Activated naive CD8-positive, alpha-beta T cell treated with anti-CD3 and anti-CD28 coated beads, Interleukin-2, amount 10 ng/mL, durations not matched to agents 7 days and 5 days (primary cell): ENCODE measurements at regions not wholly inside any gene's neighbourhood (a gene's known extent, or its start where the extent isn't known, plus 50 kb on each side); places are given as distances from the start of the nearest gene placed in this dataset.
"Not testable (repeated sequence)": the region's sequence is repeated elsewhere in the genome, so short reads cannot be mapped to it uniquely, and the experiment has no call there.

Experiments
- ATAC-seq: fragments of 150-1000 bp; cut with Tn5 transposase; one replicate; pipeline ENCODE4 v1.10.0; 2021; ENCODE audit warnings: low read depth, moderate library complexity
- POLR2A ChIA-PET: fragments of 350-600 bp; sonication (Branson Sonifier 250); formaldehyde crosslinking; loops from one replicate; lab custom pipeline; 2021; ENCODE audit warnings: antibody characterized with exemption; lab: Charles Lee
- DNase-seq: peaks from one replicate; pipeline ENCODE4 v3.0.0; 2021
- H3K27ac Mint-ChIP-seq: one replicate; pipeline ENCODE4 v1.8.0; 2022; ENCODE audit warnings: mild to moderate bottlenecking, mixed read lengths
- H3K27me3 Mint-ChIP-seq: one replicate; pipeline ENCODE4 v1.8.0; 2022; ENCODE audit warnings: mild to moderate bottlenecking, moderate library complexity, mixed read lengths
- H3K36me3 Mint-ChIP-seq: one replicate; pipeline ENCODE4 v1.8.0; 2021; ENCODE audit warnings: mild to moderate bottlenecking, mixed read lengths
- H3K4me1 Mint-ChIP-seq: one replicate; pipeline ENCODE4 v1.8.0; 2021; ENCODE audit warnings: mixed read lengths
- H3K4me3 Mint-ChIP-seq: one replicate; pipeline ENCODE4 v1.8.0; 2022; ENCODE audit warnings: mild to moderate bottlenecking, moderate library complexity, mixed read lengths
- H3K9me3 Mint-ChIP-seq: one replicate; pipeline ENCODE4 v1.8.0; 2021; ENCODE audit warnings: mixed read lengths

- POLR2A ChIA-PET: no interaction called here
- Mint-ChIP-seq H3K27me3 (no peaks in the 10 kb centered on the region), H3K4me1 (no peaks in the 10 kb centered on the region), H3K9me3 (peaks cover 1% of the 10 kb centered on the region), H3K36me3 (no peaks in the 10 kb centered on the region), H3K4me3 (no peak overlapping the region), H3K27ac (no peak overlapping the region)
- DNase-seq (no peak), ATAC-seq (no peak)
These were observed 111.5 kb downstream of the PSAT1 start for GRCh38 chr9:78408388-78408787.

- H3K27ac Mint-ChIP-seq, H3K4me1 Mint-ChIP-seq, H3K9me3 Mint-ChIP-seq, DNase-seq, H3K36me3 Mint-ChIP-seq, H3K27me3 Mint-ChIP-seq, ATAC-seq, H3K4me3 Mint-ChIP-seq, POLR2A ChIA-PET: not testable (repeated sequence)
These were observed 113.1 kb downstream of the PSAT1 start for GRCh38 chr9:78409928-78410510.

- H3K9me3 Mint-ChIP-seq: peaks cover 3% of the 10 kb centered on the region
- no peaks in the 10 kb centered on the region for H3K4me1 Mint-ChIP-seq
- DNase-seq (no peak), ATAC-seq (no peak)
- no peaks in the 10 kb centered on the region for H3K36me3 Mint-ChIP-seq
- H3K4me3 Mint-ChIP-seq: no peak overlapping the region
- POLR2A ChIA-PET: no interaction called here
- peaks cover 12% of the 10 kb centered on the region for H3K27me3 Mint-ChIP-seq
- H3K27ac Mint-ChIP-seq: no peak overlapping the region
These were observed 125.4 kb downstream of the PSAT1 start for GRCh38 chr9:78422309-78422708.

- H3K9me3 Mint-ChIP-seq: peaks cover 4% of the 10 kb centered on the region
- ATAC-seq (no peak), DNase-seq (no peak)
- H3K4me3 Mint-ChIP-seq: no peak overlapping the region
- H3K27me3 Mint-ChIP-seq: peaks cover 12% of the 10 kb centered on the region
- peaks cover 6% of the 10 kb centered on the region for H3K4me1 Mint-ChIP-seq
- POLR2A ChIA-PET: no interaction called here
- H3K36me3 Mint-ChIP-seq: peaks cover 2% of the 10 kb centered on the region
- H3K27ac Mint-ChIP-seq: no peak overlapping the region
These were observed 127.4 kb downstream of the PSAT1 start for GRCh38 chr9:78424299-78424698.

- H3K4me1 Mint-ChIP-seq: peaks cover 6% of the 10 kb centered on the region
- H3K27ac Mint-ChIP-seq: no peak overlapping the region
- POLR2A ChIA-PET: interaction anchor here (0.7 kb wide), 1 partner anchor 136 kb away, joined by 3 read pairs; no protein-coding TSS in a partner anchor
- H3K9me3 Mint-ChIP-seq: peaks cover 5% of the 10 kb centered on the region
- ATAC-seq (no peak), DNase-seq (no peak)
- H3K36me3 Mint-ChIP-seq: peaks cover 2% of the 10 kb centered on the region
- H3K4me3 Mint-ChIP-seq: no peak overlapping the region
- peaks cover 8% of the 10 kb centered on the region for H3K27me3 Mint-ChIP-seq
These were observed 131.7 kb downstream of the PSAT1 start for GRCh38 chr9:78428640-78429039.

- POLR2A ChIA-PET: no interaction called here
- no peak overlapping the region for H3K27ac Mint-ChIP-seq
- DNase-seq (no peak), ATAC-seq (no peak)
- H3K9me3 Mint-ChIP-seq: peaks cover 5% of the 10 kb centered on the region
- H3K4me1 Mint-ChIP-seq: peaks cover 6% of the 10 kb centered on the region
- no peak overlapping the region for H3K4me3 Mint-ChIP-seq
- H3K27me3 Mint-ChIP-seq: peaks cover 12% of the 10 kb centered on the region
- H3K36me3 Mint-ChIP-seq: peaks cover 2% of the 10 kb centered on the region
These were observed 133.5 kb downstream of the PSAT1 start for GRCh38 chr9:78430387-78430786.

- ATAC-seq, H3K4me3 Mint-ChIP-seq, H3K27me3 Mint-ChIP-seq, POLR2A ChIA-PET, H3K27ac Mint-ChIP-seq, H3K36me3 Mint-ChIP-seq, H3K9me3 Mint-ChIP-seq, DNase-seq, H3K4me1 Mint-ChIP-seq: not testable (repeated sequence)
These were observed 134.1 kb downstream of the PSAT1 start for GRCh38 chr9:78431039-78431438.

GRCh38 chr9:78436873-78437272, 139.9 kb downstream of the PSAT1 start:
- Mint-ChIP-seq H3K27me3 (peaks cover 16% of the 10 kb centered on the region), H3K4me1 (peaks cover 5% of the 10 kb centered on the region)

GRCh38 chr9:78437296-78437695, 140.4 kb downstream of the PSAT1 start:
- H3K9me3 Mint-ChIP-seq: no peaks in the 10 kb centered on the region
- no peak for ATAC-seq
- H3K27ac Mint-ChIP-seq: no peak overlapping the region
- peaks cover 16% of the 10 kb centered on the region for H3K27me3 Mint-ChIP-seq
- no peak overlapping the region for H3K4me3 Mint-ChIP-seq
- POLR2A ChIA-PET: no interaction called here
- H3K36me3 Mint-ChIP-seq: no peaks in the 10 kb centered on the region
- peaks cover 5% of the 10 kb centered on the region for H3K4me1 Mint-ChIP-seq
- DNase-seq: no peak

More at GRCh38 chr9:78436873-78437272, 139.9 kb downstream of the PSAT1 start:
- Mint-ChIP-seq H3K27ac (no peak overlapping the region), H3K4me3 (no peak overlapping the region), H3K9me3 (no peaks in the 10 kb centered on the region), H3K36me3 (no peaks in the 10 kb centered on the region)
- no peak for DNase-seq
- POLR2A ChIA-PET: no interaction called here
- no peak for ATAC-seq

GRCh38 chr9:78437806-78438205, 140.9 kb downstream of the PSAT1 start:
- Mint-ChIP-seq H3K27ac (no peak overlapping the region), H3K4me3 (no peak overlapping the region), H3K27me3 (peaks cover 16% of the 10 kb centered on the region), H3K36me3 (no peaks in the 10 kb centered on the region), H3K9me3 (no peaks in the 10 kb centered on the region), H3K4me1 (peaks cover 5% of the 10 kb centered on the region)
- POLR2A ChIA-PET: no interaction called here
- DNase-seq (no peak), ATAC-seq (no peak)

GRCh38 chr9:78438211-78438610, 141.3 kb downstream of the PSAT1 start:
- POLR2A ChIA-PET: no interaction called here
- Mint-ChIP-seq H3K27me3 (peaks cover 16% of the 10 kb centered on the region), H3K4me3 (no peak overlapping the region), H3K9me3 (no peaks in the 10 kb centered on the region), H3K36me3 (no peaks in the 10 kb centered on the region), H3K27ac (no peak overlapping the region), H3K4me1 (peaks cover 5% of the 10 kb centered on the region)
- ATAC-seq (no peak), DNase-seq (no peak)

GRCh38 chr9:78438780-78439179, 141.9 kb downstream of the PSAT1 start:
- DNase-seq: no peak
- Mint-ChIP-seq H3K9me3 (no peaks in the 10 kb centered on the region), H3K36me3 (no peaks in the 10 kb centered on the region)

GRCh38 chr9:78439190-78439865, 142.4 kb downstream of the PSAT1 start:
- Mint-ChIP-seq H3K27ac (no peak overlapping the region), H3K36me3 (no peaks in the 10 kb centered on the region), H3K27me3 (peaks cover 16% of the 10 kb centered on the region), H3K4me1 (peaks cover 5% of the 10 kb centered on the region), H3K4me3 (no peak overlapping the region), H3K9me3 (no peaks in the 10 kb centered on the region)
- DNase-seq: peak; percentile 60
- POLR2A ChIA-PET: no interaction called here
- no peak for ATAC-seq

More at GRCh38 chr9:78438780-78439179, 141.9 kb downstream of the PSAT1 start:
- no peak overlapping the region for H3K4me3 Mint-ChIP-seq
- H3K27me3 Mint-ChIP-seq: peaks cover 16% of the 10 kb centered on the region
- H3K4me1 Mint-ChIP-seq: peaks cover 5% of the 10 kb centered on the region
- no peak for ATAC-seq
- POLR2A ChIA-PET: no interaction called here
- H3K27ac Mint-ChIP-seq: no peak overlapping the region
